GM12892 (cell line): ENCODE measurements at regions not wholly inside any gene's neighbourhood (a gene's known extent, or its start where the extent isn't known, plus 50 kb on each side); places are given as distances from the start of the nearest gene placed in this dataset.

ENCODE experiments used
- DNase-seq: peaks from one replicate; pipeline ENCODE4 v3.0.0; 2011; ENCODE audit not compliant: insufficient read length
- FAIRE-seq: peaks from 2 replicates; lab custom pipeline; 2011; peaks lifted over from hg19 to GRCh38; lab: Jason Lieb, UNC
- POLR2A ChIP-seq: IDR thresholded peaks from 2 replicates; pipeline ENCODE4 v1.6.1; 2011; ENCODE audit warnings: low read depth, low read length, control low read depth
- POLR2AphosphoS5 ChIP-seq: IDR thresholded peaks from 2 replicates; pipeline ENCODE4 v1.6.1; 2011; ENCODE audit warnings: low read depth, low read length, control low read depth
- TAF1 ChIP-seq: IDR thresholded peaks from 2 replicates; pipeline ENCODE4 v1.6.1; 2011; ENCODE audit warnings: low read depth, mild to moderate bottlenecking, control low read depth, low read length, borderline replicate concordance

- no peak for FAIRE-seq
- TF ChIP-seq POLR2A = no peak
- TF ChIP-seq TAF1 = no peak
- no peak for TF ChIP-seq POLR2AphosphoS5
- no peak for DNase-seq
Measured at GRCh38 chr12:105985383-105985782, 153.4 kb downstream of the NUAK1 start.

- DNase-seq (no peak), FAIRE-seq (no peak)
- TF ChIP-seq TAF1 (no peak), POLR2A (no peak), POLR2AphosphoS5 (no peak)
Measured at GRCh38 chr12:105986779-105987684, 151.7 kb downstream of the NUAK1 start.

GRCh38 chr12:105987685-105988035 lies 151.1 kb downstream of the NUAK1 start:
- no peak for TF ChIP-seq TAF1
- no peak for FAIRE-seq
- no peak for DNase-seq

DNA sequence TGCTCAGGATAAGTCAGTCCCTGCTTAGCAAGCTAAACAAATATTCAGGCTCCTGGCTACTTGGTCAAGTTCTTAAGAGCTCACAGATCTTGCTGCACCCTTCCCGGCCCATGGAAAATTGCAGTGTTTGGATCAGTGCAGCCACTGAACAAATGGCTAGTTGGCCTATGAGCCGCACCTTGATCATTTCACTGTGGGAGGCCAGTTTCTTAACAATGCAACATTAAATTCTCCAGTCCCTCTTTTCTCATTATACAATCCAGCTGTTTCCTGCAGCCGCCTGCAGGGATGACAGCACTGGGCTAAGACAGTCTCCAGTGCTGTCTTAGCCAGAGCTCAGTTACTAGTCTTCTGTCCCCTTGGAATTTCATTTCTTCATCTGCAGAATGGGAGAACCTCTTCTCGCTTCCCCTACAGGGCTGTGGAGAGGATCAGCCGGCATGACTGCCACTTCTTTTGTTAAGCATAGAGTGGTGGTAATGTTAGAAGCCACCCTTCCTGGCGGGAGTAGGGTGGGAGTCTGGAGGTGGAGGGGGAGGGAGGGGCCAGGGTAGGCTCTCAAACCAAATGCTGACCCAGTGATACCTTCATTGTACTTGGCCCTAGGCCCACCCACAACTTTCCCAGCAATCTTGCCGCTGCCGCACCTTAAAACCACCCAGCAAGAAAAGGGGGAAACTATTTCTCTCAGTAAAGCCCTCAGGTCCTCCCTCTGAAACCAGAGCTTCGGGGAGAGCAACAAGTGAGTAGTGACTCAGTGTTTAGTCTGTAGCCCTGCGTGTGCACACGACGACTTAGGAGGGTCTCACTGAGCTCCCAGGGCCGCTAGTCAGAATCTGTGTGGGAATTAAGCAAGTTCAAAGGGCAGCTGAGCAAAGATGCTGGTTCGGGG lies 145.7 kb downstream of the NUAK1 start:
- no peak for DNase-seq
- no peak for TF ChIP-seq POLR2AphosphoS5
- TF ChIP-seq POLR2A = no peak
- TF ChIP-seq TAF1 = no peak
- no peak for FAIRE-seq

- DNase-seq = no peak
- no peak for TF ChIP-seq POLR2A
- TF ChIP-seq TAF1 = no peak
- no peak for TF ChIP-seq POLR2AphosphoS5
- FAIRE-seq = no peak
Measured at GRCh38 chr12:105993766-105994555, 144.8 kb downstream of the NUAK1 start.

DNA sequence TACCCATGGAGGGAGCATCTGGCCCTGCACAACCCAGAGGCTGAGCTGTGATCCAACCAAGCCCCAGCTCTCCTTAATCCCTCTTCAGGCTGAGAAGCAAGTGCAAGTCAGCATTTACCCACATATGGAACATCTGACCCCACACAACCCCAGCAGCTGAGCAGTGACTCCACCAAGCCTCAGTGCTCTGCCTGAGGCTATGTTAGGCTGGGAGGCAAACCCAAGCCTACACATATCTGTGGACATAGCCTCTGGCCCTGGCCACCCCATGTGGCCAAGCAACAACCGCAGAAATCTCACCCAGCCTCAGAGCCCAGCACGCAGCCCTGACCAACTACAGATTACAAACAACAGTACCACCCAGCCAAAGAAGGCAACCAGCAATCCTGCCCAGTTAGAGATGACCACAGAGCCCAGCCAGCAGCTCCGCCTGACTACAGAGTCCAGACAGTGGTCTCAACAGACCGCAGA lies 142.8 kb downstream of the NUAK1 start:
- TF ChIP-seq POLR2AphosphoS5 (no peak), TAF1 (no peak), POLR2A (no peak)
- no peak for FAIRE-seq
- no peak for DNase-seq

DNA sequence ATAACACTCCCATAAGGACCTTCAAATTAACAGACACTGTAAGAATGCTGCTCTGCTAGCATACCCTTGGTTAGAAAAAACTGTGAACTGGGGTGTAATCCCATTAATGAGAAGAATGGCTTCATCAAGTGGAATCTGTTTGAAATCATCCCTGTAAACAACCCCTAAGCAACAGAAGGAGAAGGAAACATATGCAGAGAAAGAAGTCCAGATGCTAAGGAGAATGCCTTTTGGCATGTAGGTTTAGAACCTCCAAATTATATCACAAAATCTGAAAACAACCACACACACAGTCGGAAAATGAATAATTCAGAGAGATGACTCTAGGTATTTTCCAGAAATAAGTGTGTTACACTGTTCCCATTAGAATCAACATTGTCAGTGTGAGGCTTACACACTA lies 140.2 kb downstream of the NUAK1 start:
- TF ChIP-seq POLR2A (no peak), TAF1 (no peak), POLR2AphosphoS5 (no peak)
- DNase-seq = no peak
- FAIRE-seq = no peak

- FAIRE-seq (no peak), DNase-seq (no peak)
- TF ChIP-seq POLR2AphosphoS5 (no peak), TAF1 (no peak), POLR2A (no peak)
Measured at GRCh38 chr12:106000382-106001104, 138.2 kb downstream of the NUAK1 start.

- no peak for FAIRE-seq
- TF ChIP-seq POLR2A = no peak
Measured at GRCh38 chr12:106001105-106001836, 137.5 kb downstream of the NUAK1 start.

GRCh38 chr12:106001837-106002218 lies 136.9 kb downstream of the NUAK1 start:
- DNase-seq = no peak
- FAIRE-seq = no peak
- TF ChIP-seq TAF1 (no peak), POLR2AphosphoS5 (no peak), POLR2A (no peak)

More at GRCh38 chr12:106001105-106001836, 137.5 kb downstream of the NUAK1 start:
- DNase-seq = no peak
